DMS53 treated with DMSO at 0.1 percent for 48 hours (cell line): ENCODE measurements at regions not wholly inside any gene's neighbourhood (a gene's known extent, or its start where the extent isn't known, plus 50 kb on each side); places are given as distances from the start of the nearest gene placed in this dataset.

Source experiments
- DNase-seq: peaks from one replicate; lab custom pipeline; 2025; ENCODE audit not compliant: unreplicated experiment; lab: John Stamatoyannopoulos, UW

DNA sequence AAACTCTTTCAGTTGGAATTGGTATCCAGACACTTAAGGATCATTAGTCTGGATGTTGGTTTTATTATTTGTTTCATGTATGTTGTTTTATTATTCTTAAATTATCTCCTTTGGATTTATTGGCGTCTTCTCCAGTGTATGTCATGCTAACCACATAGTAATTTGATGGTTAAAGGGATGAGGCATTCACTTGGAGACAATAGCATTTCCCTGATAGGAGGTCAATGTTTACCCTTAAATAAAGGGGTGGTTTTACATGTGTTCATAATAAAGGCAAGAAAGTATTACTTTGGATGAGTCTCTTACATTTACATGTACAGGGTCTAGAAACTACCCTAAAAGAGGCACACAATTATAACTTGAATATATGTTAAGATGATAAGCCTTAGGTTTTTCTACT lies 51.2 kb upstream of the RNF144B start:
- no peak for DNase-seq

DNA sequence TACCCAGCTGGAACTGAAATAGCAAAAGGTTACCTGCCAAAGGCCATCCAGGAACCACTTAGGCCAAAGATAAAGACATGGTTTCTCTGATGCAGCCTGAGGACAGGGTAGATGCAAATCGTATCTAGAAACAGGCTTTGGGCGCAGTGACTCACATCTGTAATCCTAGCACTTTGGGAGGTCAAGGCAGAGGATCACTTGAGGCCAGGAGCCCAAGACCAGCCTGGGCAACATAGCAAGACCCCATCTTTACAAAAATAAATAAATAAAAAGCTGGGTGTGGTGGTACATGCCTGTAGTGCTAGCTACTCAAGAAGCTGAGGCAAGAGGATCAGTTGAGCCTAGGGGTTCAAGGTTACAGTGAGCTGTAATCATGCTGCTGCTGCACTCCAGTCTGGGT lies 52.9 kb upstream of the RNF144B start:
- no peak for DNase-seq

DNA sequence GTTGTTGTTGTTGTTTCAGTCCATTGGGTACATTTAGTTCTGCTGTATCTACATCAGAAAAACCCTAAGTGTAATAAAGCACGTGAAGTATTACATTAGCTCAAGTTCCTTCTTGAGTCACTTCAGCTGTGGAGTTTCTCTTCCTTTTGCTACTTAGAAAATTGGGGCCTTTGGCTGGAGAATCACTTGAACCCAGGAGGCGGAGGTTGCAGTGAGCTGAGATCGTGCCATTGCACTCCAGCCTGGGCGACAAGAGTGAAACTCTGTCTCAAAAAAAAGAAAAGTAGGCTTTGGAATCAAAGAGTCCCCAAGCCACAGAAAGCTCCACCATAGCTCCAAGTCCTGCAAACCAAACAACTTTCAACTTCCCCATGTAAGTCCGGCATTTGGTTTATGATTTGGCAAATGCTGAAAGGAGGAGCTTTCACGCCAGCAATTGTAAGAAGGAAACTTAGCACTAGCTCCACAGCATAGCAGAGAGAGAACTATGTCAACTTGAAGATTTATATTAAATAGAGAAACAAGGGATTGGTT lies 56.5 kb upstream of the RNF144B start:
- DNase-seq = no peak

DNA sequence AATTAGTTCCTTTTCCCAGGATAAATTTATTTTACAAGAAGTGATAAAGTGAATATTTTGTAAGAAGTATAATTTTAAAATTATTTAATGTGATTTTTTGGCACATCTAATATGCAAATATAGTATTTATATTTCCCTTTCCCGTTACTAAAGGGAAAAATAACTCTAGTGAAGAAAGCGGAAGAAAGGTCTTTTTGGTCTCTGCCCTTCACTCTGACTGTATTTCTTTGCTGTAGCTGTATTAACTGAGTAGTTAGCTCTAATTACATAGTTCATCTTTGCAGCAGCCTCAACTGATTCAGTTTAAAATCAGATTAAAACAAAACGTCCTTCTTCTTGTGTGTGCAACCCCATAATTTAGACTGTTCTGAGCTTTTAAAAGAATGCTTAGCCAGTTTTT lies 57.4 kb upstream of the RNF144B start:
- no peak for DNase-seq

DNA sequence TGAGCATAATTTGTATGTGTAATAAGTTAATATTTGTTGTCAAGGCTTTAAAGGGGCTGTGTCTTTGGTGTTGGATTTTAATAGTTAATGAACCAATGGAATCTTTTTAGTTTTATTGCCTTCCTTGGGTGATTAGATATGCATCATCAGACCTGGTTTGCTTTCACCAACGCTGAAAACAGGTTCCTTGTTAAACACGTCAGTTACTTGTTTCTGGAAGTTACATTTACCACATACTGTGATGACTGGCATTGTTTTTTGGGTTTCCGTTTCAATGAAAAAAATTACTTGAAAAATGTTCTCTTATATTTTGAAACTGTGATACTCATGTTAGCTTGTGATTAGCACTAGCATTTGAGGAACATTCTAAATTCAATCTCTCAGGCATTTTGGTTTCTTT lies 58.6 kb upstream of the RNF144B start:
- DNase-seq = no peak

DNA sequence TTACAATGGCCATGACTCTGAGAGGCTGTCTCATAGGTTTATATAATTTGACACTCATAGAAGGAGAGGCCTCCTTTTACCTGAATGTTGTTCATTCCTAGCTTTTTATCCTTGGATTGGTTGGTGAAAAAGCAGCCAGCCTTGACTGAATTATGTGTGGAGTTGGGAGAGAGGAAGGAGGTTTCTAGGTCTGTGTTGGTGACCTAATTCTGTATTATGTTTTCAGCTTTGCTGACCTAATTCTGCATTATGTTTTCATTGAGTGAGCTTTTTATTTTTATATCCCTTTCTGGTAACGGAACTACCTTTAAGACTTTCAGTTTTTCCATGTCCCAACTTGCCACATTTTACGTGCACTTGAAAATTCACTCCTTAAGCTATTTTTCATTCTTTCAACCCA lies 59.1 kb upstream of the RNF144B start:
- no peak for DNase-seq

DNA sequence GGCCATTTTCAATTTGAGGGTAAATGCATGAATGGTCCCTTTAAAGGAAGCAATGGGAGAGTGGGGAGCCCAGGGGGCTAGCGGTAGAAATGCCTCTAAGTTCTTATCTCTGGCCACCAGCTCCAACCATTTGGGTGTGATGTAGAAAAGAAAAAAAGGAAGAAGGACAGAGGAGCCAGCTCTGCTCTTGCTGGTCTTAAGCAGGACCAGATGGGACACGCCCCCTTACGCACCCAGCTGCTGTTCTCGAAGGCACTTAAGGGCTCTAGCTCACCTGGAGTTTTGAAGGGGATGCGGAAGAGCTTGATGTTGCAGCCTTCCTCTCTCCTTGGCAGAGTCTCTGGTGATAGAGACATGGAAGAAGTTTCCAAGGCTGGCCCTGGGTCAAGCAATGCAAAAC lies 59.5 kb upstream of the RNF144B start:
- no peak for DNase-seq

DNA sequence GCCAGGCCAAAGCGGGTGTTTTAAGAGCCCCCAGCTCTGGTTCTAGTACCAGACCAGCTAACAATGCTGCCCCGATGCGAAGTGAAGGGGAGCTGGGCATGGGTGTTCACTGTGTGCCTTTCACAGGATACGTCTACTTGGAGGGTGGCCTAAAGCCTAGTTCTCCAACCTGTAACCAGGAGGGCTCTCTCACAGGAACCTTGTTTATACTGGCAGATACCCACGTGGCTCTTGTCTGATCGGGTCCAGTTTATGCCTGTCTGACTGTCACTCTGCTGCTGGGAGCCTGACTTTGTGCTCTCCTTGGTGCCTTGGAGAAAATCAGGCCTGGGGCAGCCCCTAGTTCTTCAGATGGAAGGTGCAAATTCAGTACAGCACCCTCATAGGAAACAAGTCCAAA lies 60.2 kb upstream of the RNF144B start:
- no peak for DNase-seq

DNA sequence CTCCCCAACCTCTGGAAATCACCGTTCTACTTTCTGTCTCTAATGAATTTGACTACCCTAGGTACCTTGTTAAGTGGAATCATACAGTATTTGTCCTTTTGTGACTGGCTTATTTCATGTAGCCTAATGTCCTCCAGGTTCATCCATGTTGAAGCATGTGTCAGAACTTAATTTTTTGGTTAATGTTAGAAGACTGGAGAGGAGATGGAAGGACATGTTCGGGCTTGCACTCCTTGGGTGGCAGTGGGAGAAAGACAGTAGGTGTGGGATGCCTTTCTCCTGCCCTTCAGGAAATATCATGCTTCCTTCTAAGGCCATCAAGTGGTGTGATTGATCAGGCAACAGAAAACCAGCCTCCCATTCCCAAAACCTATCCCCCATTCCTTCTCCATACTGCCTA lies 61.1 kb upstream of the RNF144B start:
- no peak for DNase-seq

DNA sequence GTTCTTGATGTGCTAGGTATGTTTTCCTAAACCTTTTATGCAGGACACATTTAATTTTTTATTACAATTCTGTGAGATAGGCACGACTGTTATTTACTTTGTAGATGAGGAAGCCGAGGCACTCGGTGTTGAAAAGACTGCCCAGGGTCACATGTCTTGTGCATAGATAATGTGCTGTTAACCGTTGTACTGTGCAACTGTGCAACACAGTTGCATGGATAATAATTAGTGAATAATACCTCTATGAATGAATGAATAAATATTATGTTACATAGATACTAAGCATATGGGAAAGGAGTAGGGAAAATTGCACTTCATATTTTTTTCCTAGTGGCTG lies 60.3 kb upstream of the DEK start:
- no peak for DNase-seq

DNA sequence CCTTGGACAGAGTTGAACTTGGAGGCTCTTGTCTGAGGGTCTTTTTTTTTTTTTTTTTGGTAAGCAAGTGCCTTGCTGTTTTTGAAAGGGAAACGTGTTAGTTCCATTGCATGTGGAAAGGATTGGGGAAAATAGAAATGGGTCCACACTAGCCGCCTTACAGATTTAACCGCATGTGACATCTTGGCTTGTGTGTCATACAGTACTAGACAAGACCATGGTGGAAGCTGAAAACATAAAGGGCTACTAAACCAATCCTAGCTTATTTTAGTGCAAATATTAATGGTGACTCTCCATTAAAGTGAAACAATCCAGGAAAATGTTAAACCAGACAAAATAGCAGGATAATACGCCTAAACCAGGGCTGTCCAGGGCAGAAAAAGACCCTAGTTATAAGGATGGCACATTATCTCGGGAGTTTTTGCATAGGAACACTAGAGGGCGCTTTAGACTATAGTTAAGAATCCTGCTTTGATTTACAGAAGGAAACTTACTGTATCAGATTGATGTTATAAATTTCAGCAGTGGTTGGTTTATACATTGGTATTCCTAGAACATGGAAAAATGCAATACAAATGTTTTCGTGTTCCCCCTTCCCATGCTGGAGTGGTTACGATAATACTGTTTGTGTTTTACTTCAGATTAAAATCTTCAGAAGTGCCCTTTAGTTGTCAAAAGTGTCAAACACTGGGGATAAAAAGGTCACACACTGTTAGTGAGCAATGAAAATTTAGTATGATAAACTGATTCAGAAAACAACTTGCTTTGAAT lies 59.8 kb upstream of the DEK start:
- peak; percentile 76 for DNase-seq

DNA sequence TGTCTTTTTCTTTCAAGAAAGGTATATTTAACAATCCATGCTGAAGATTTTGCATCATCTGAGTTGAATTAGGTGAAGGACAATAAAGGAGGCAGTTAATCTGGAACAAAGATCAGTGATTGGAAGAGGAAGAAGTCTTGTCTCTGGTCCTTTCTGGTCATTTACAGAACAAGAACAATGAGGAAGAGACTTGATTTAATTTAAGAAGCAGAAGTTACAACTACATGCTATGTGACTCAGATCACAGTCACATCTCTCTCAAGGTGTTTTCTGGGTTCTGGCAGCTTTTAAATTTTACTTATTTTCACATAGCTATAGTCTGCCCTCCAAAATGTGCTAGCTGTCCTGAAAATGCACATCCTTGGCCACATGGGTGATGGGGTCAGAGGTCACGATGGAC lies 53.5 kb upstream of the DEK start:
- DNase-seq = no peak

DNA sequence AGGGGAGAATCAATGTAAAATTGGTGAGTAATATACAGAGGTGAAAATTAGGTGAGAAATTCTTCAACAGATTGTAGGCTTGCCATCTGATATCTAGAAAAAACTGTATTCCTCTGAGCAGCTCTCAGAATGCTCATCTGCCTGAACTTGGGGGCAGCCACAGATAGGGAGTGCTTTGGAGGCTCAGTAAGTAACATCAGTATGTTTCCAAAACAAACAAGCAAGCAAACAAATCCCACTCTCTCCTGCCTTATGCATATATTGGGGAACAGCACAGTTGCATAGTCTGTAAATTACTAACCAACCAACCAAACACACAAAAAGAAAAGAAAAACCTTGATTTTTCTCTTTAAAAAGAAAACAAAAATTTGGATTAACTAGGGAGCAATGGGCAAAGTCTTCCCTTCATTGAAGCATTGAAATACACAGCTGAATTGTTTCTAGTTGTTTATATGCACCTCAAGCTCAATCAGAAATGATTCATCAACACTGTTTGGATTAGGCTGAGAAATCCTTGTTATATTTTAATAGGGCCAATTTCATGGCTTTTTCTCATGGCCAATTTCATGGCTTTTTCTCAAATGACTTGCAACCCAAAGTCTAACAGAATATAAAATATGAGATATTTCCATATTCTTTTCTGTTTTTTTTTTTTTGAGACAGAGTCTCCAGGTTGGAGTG lies 50.1 kb upstream of the DEK start:
- no peak for DNase-seq
